K562 (cell line): ENCODE measurements at regions not wholly inside any gene's neighbourhood (a gene's known extent, or its start where the extent isn't known, plus 50 kb on each side); places are given as distances from the start of the nearest gene placed in this dataset.

Source experiments
- CC2D1A ChIP-seq: fragments of 450-650 bp; IDR thresholded peaks from 2 replicates; pipeline ENCODE4 v1.6.1; 2017; ENCODE audit warnings: mild to moderate bottlenecking
- CTCF ChIP-seq, 3 experiments: IDR thresholded peaks in 2 of 3; conservative IDR thresholded peaks in 1 of 3; 2 replicates each; pipeline ENCODE4 v1.5.1; 2011 to 2012; ENCODE audit warnings: low read length in 3 of 3, mild to moderate bottlenecking in 3 of 3, control low read depth in 2 of 3, improper control_type of control experiment in 1 of 3, inconsistent platforms in 1 of 3, low read depth in 1 of 3, mixed read lengths in 1 of 3, moderate library complexity in 1 of 3; ENCODE audit not compliant: insufficient read depth in 2 of 3
- JUN ChIP-seq, 2 experiments: sonication (generic) in 1 of 2; formaldehyde crosslinking in 1 of 2; IDR thresholded peaks; 2 replicates each; pipeline versions ENCODE4 v1.6.1 to v1.8.0; 2012 to 2022; ENCODE audit warnings: borderline replicate concordance in 2 of 2, mild to moderate bottlenecking in 2 of 2, improper control_type of control experiment in 1 of 2, low read depth in 1 of 2, low read length in 1 of 2, missing genetic modification reagents in 1 of 2
- LARP7 ChIP-seq: fragments of 450-650 bp; IDR thresholded peaks from 2 replicates; pipeline ENCODE4 v1.6.1; 2016
- MAX ChIP-seq: sonication (generic); formaldehyde crosslinking; IDR thresholded peaks from 2 replicates; pipeline ENCODE4 v1.9.0; 2022; ENCODE audit warnings: mild to moderate bottlenecking, missing genetic modification reagents
- POLR2AphosphoS5 ChIP-seq: IDR thresholded peaks from 2 replicates; pipeline ENCODE4 v1.6.1; 2011; ENCODE audit warnings: mild to moderate bottlenecking, low read depth, low read length, moderate library complexity; ENCODE audit not compliant: control insufficient read depth, insufficient read depth
- TRIM24 ChIP-seq, 2 experiments: fragments of 450-650 bp; IDR thresholded peaks; 2 replicates each; pipeline ENCODE4 v1.6.1; 2016
- ZNF282 ChIP-seq: sonication (generic); formaldehyde crosslinking; IDR thresholded peaks from 2 replicates; pipeline ENCODE4 v1.8.1; 2023; ENCODE audit warnings: missing genetic modification reagents

- TF ChIP-seq TRIM24 (IDR thresholded peaks at IDR 0.05) (no peak), CTCF (IDR thresholded peaks at IDR 0.05 in 2 of 3, conservative IDR thresholded peaks at IDR 0.05 in 1 of 3; ENCODE audit: insufficient read depth in 2 of 3, low read depth in 1 of 3, low read length in 3 of 3) (no peak), ZNF282 (no peak), CC2D1A (no peak), LARP7 (no peak), MAX (CRISPR knock-in tag) (no peak), POLR2AphosphoS5 (no peak), JUN (IDR thresholded peaks at IDR 0.05; ENCODE audit: borderline replicate concordance, low read depth, low read length) (no peak), JUN (CRISPR knock-in tag; IDR thresholded peaks at IDR 0.05; ENCODE audit: borderline replicate concordance) (no peak)
Measured at GRCh38 chr7:108997480-108997879, 427.8 kb downstream of the DNAJB9 start.
